GM21423 (cell line): ENCODE measurements at regions not wholly inside any gene's neighbourhood (a gene's known extent, or its start where the extent isn't known, plus 50 kb on each side); places are given as distances from the start of the nearest gene placed in this dataset.

Source experiments
- ATAC-seq: cut with Tn5 transposase; IDR thresholded peaks from one replicate; pipeline ENCODE4 v1.9.1; 2021; ENCODE audit warnings: mild to moderate bottlenecking, moderate library complexity; ENCODE audit not compliant: unreplicated experiment

DNA sequence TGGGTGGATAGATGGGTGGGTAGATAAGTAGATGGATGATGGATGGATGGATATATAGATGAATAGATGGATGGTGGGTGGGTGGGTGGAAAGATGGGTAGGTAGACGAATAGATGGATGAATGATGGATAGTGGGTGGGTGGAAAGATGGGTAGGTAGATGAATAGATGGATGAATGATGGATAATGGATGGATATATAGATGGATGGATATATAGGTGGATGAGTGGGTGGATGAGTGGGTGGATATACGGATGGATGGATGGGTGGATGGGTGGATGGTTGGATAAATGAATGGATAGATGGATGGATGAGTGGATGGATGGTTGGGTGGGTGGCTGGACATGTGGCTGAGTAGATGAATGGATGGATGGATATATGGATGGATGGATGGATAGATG lies 53.1 kb upstream of the THY1 start:
- ATAC-seq, result no peak

DNA sequence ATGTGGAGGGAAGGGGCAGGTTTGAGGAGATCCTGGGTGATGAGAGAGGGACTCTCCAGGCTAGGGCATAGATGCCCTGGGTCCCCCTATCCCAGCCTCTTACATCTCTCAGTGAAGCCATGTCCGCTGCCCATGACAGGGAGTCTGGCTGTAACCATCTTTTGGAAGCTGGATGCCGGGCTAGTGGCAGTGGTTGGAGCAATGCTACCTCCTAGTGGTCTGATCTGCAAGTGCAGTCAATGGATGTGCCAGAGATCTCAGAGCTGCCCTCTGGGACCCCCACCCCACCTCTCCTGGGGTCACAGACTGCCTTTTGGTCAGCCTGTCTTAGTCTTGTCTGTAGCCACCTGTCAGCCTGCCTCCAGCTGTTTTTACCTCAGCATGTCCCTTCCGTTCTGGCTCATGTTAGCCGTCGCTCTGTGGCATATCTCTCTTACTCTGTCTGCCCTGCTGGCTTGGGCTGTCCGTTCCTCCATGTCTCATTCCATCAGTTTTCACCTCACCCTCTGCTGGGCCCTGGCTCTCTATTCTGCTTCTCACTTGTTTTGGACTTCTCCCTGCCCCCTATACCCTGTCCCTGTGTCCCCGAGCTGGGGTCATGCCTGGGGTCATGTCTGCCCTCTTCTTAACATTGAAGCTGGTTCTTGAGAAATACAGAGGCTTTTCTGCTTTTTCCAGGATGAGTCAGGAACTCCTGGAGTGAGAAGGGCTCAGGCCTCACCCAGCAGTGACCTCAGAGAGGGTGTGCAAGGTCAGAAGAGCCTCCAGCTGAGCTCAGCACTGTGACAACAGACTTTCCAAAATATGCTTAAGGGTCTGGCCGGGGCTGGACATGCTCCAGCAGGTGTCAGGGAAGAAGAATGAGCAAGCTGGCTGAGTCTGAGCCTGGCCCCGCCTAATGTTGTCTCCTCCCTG lies 52.0 kb upstream of the THY1 start:
- no peak for ATAC-seq

DNA sequence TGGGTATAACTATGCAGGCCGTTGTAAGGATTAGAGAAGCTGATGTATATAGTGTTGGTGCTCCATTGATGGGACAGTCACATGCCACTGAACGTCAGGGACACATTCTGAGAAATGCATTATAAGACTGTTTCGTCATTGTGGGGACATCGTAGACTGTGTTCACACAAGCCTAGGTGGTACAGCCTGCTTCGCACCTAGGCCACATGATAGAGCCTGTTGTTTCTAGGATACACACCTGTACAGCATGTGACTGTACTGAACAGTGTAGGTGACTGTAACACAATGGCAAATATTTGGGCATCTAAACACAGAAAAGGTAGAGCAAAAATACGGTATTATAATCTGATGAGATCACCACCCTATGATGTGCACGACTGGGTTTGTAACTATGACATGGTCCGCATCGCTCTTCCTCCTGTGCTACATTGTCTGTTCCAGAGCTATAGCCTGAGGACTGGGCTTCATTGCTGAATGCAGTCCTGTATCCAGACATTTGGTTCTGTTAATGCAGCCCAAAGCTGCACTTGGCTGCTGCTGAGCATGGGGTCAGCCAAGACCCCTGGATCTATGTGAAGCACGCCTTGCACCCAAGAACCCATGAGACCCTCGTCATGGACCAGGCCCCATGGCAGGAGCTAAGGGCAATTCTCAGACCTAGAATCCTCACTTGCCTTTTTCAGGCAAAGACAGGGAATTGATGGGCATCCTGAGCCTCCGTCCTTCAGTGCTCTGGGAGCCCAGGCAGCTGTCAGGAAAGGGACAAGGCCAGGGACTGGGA lies 51.1 kb upstream of the THY1 start:
- no peak for ATAC-seq

DNA sequence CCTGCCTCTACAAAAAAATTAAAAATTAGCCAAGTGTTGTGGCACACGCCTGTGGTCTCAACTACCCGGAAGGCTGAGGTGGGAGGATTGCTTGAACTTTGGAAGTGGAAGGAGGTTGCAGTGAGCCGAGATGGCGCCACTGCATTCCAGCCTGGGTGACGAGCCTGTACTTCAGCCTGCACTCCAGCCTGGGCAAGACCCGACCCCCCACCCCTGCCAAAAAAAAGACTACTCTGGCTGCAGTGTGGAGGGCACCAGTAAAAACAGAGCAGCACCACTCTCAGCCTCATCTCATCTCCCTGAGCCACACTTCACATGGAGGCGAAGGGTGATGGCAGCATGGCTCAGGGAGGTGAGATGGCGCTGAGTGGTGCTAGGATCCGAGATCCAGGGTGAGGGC lies 50.3 kb upstream of the THY1 start:
- no peak for ATAC-seq

DNA sequence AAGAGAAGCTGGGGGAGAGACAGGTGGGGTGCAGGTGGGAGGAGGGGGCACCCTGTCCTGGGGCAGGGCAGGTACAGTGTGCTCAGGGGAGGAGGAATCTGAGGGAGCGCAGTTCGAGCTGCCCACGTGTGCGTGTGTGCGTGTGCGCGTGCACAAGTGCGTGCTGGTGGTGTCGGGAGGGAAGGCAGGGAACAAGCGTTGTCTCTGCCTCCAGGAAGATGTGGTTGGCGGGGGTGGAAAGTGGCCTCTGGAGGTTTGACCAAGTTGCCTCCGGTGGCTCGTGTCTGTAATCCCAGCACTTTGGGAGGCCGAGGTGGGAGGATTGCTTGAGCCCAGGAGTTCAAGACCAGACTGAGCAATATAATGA lies 49.9 kb upstream of the THY1 start:
- no peak for ATAC-seq
